SK-N-SH treated with all-trans-retinoic acid at 6 μM for 48 hours (cell line): ENCODE measurements at regions not wholly inside any gene's neighbourhood (a gene's known extent, or its start where the extent isn't known, plus 50 kb on each side); places are given as distances from the start of the nearest gene placed in this dataset.

Experiments used
- BACH2 ChIP-seq: fragments of 250-450 bp; sonication (Bioruptor Pico); IDR thresholded peaks from 2 replicates; pipeline ENCODE4 v1.9.0; 2021; ENCODE audit warnings: mild to moderate bottlenecking, borderline replicate concordance
- CSDC2 ChIP-seq: fragments of 250-450 bp; sonication (Bioruptor Pico); IDR thresholded peaks from 2 replicates; pipeline ENCODE4 v1.5.0; 2020; ENCODE audit warnings: mild to moderate bottlenecking, moderate library complexity
- ESRRG ChIP-seq: fragments of 250-450 bp; sonication (Bioruptor Pico); IDR thresholded peaks from 2 replicates; pipeline ENCODE4 v1.6.1; 2021; ENCODE audit warnings: mild to moderate bottlenecking
- OSR1 ChIP-seq: fragments of 250-450 bp; sonication (Bioruptor Pico); IDR thresholded peaks from 2 replicates; pipeline ENCODE4 v1.8.0; 2022; ENCODE audit warnings: moderate library complexity, mild to moderate bottlenecking, inconsistent platforms
- PPARA ChIP-seq: fragments of 250-450 bp; sonication (Bioruptor Pico); IDR thresholded peaks from 2 replicates; pipeline ENCODE4 v1.5.0; 2020; ENCODE audit warnings: mild to moderate bottlenecking, borderline replicate concordance
- RARB ChIP-seq: fragments of 250-450 bp; sonication (Bioruptor Pico); IDR thresholded peaks from 2 replicates; pipeline ENCODE4 v1.8.0; 2021; ENCODE audit warnings: mild to moderate bottlenecking, moderate library complexity
- TCF4 ChIP-seq: fragments of 250-450 bp; sonication (Bioruptor Pico); IDR thresholded peaks from 2 replicates; pipeline ENCODE4 v1.8.0; 2021; ENCODE audit warnings: mild to moderate bottlenecking, moderate library complexity, borderline replicate concordance
- TOX ChIP-seq: fragments of 250-450 bp; sonication (Bioruptor Pico); IDR thresholded peaks from 2 replicates; pipeline ENCODE4 v1.8.0; 2021; ENCODE audit warnings: mild to moderate bottlenecking, moderate library complexity, borderline replicate concordance
- ZC3H10 ChIP-seq: fragments of 250-450 bp; sonication (Bioruptor Pico); IDR thresholded peaks from 2 replicates; pipeline ENCODE4 v1.5.1; 2021; ENCODE audit warnings: mild to moderate bottlenecking, moderate library complexity
- ZFP3 ChIP-seq: fragments of 250-450 bp; sonication (Bioruptor Pico); IDR thresholded peaks from 2 replicates; pipeline ENCODE4 v1.5.0; 2020; ENCODE audit warnings: mild to moderate bottlenecking, moderate library complexity
- ZFP30 ChIP-seq: fragments of 450-650 bp; formaldehyde crosslinking; IDR thresholded peaks from 2 replicates; pipeline ENCODE4 v1.5.0; 2022; ENCODE audit warnings: mild to moderate bottlenecking, moderate library complexity
- ZNF70 ChIP-seq: fragments of 450-650 bp; formaldehyde crosslinking; IDR thresholded peaks from 2 replicates; pipeline ENCODE4 v1.5.0; 2020; ENCODE audit warnings: mild to moderate bottlenecking, moderate library complexity
- TF ChIP-seq, protein P1 (sequence below): fragments of 250-450 bp; sonication (Bioruptor Pico); IDR thresholded peaks from 2 replicates; pipeline ENCODE4 v1.8.0; 2020; ENCODE audit warnings: mild to moderate bottlenecking, moderate library complexity, borderline replicate concordance

DNA sequence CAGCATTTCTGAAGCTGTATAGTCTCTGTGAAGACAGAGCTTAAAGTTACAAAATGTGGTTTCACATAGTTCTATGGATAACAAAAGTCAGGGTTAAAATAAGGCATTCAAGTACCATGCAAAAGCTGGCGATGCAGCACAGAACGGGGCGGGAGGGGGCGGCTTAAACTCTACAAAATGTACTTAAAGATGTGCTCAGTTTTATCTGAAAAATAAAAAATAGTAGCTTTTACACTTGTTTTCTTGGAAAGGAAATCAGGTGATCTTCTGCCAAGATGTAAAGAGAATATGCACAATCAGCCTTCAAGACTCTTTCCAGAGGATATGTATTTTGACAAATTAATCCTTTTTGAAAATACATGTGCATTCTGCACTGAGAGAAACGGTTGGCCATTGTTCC is 301.7 kb upstream of the EMCN start:
- TF ChIP-seq, protein P1, sequence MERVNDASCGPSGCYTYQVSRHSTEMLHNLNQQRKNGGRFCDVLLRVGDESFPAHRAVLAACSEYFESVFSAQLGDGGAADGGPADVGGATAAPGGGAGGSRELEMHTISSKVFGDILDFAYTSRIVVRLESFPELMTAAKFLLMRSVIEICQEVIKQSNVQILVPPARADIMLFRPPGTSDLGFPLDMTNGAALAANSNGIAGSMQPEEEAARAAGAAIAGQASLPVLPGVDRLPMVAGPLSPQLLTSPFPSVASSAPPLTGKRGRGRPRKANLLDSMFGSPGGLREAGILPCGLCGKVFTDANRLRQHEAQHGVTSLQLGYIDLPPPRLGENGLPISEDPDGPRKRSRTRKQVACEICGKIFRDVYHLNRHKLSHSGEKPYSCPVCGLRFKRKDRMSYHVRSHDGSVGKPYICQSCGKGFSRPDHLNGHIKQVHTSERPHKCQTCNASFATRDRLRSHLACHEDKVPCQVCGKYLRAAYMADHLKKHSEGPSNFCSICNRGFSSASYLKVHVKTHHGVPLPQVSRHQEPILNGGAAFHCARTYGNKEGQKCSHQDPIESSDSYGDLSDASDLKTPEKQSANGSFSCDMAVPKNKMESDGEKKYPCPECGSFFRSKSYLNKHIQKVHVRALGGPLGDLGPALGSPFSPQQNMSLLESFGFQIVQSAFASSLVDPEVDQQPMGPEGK (CRISPR knock-in tag) = no peak
- no peak for TF ChIP-seq TOX
- no peak for TF ChIP-seq TCF4 (CRISPR knock-in tag)
- no peak for TF ChIP-seq RARB (CRISPR knock-in tag)
- TF ChIP-seq ZFP3 (CRISPR knock-in tag) = no peak
- TF ChIP-seq OSR1 (CRISPR knock-in tag) = no peak
- no peak for TF ChIP-seq PPARA
- TF ChIP-seq CSDC2 (CRISPR knock-in tag) = no peak
- no peak for TF ChIP-seq ZNF70 (CRISPR knock-in tag)
- TF ChIP-seq ZFP30 (CRISPR knock-in tag) = no peak
- TF ChIP-seq ZC3H10 = no peak
- TF ChIP-seq ESRRG (CRISPR knock-in tag) = no peak
- no peak for TF ChIP-seq BACH2 (CRISPR knock-in tag)
